NCI-H2029 (cell line): ENCODE measurements at regions not wholly inside any gene's neighbourhood (a gene's known extent, or its start where the extent isn't known, plus 50 kb on each side); places are given as distances from the start of the nearest gene placed in this dataset.

ENCODE experiments used
- DNase-seq: peaks from one replicate; lab custom pipeline; 2025; lab: John Stamatoyannopoulos, UW

- DNase-seq = no peak
Observed at GRCh38 chr13:29902632-29903305, 52.4 kb upstream of the UBL3 start.

DNA sequence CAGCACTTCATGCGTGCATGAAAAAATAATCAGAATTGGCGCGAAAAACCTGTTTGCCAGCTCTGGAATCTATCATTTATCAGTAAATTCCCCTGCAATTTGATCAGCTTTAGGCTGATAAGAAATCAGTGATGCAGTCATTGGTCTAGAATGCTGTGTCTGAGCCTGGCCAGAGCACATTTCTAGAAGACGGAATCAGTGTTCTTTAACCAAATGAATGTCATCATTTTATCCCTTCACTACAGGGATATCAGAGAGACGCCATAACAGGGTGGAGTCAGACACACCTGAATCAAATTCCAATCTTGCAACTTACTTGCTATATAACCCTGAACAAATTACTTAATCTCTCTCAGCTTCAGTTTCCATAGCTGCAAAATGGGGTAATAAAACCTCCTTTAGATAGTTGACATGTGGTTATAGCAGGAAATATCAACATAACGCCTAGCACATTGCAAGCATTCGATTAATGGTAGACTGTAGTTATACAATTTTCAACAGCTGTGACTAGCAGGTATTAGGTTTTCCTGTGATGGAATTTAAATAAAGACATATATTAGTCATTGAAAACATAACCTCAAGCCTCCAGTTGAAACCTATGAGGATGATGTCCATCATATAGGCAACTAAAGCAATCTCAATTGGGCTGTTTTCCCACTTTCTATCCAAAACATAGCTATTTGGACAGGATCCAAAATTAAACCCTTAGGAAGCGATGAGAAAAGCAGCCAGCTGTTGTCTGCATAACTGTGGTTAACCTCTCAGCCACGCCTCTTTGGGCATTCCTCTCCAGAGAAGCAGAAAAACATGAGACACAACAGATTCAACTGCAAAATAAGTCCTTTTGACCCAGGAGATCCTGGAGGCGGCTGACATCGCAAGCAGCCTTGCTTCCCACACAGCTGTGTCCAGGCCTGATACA, 51.6 kb upstream of the UBL3 start:
- peak; percentile 31 for DNase-seq
